Cardiac muscle cell (in vitro differentiated cells and primary cell): ENCODE measurements at regions not wholly inside any gene's neighbourhood (a gene's known extent, or its start where the extent isn't known, plus 50 kb on each side); places are given as distances from the start of the nearest gene placed in this dataset.
"Not testable (repeated sequence)": the region's sequence is repeated elsewhere in the genome, so short reads cannot be mapped to it uniquely, and the experiment has no call there.

ENCODE experiments used
- DNase-seq, 2 donors: peaks; one replicate each; pipeline versions ENCODE4 v3.0.0 to v3.0.0-alpha.2; 2010 to 2017; ENCODE audit warnings: low read depth in 1 of 2, low spot score in 1 of 2
- H3K27ac ChIP-seq: fragments of 200-600 bp; sonication (generic); 2 replicates; pipeline ENCODE4 v1.5.1; 2016
- H3K27me3 ChIP-seq: fragments of 200-600 bp; sonication (generic); 2 replicates; pipeline ENCODE4 v1.6.0; 2016; ENCODE audit warnings: control low read depth
- H3K36me3 ChIP-seq: fragments of 200-600 bp; sonication (generic); 2 replicates; pipeline ENCODE4 v1.5.1; 2016; ENCODE audit warnings: control low read depth
- H3K4me1 ChIP-seq: fragments of 200-600 bp; sonication (generic); 2 replicates; pipeline ENCODE4 v1.8.1; 2017; ENCODE audit warnings: low read depth, mild to moderate bottlenecking, mixed run types
- H3K4me3 ChIP-seq: fragments of 200-600 bp; sonication (generic); 2 replicates; pipeline ENCODE4 v1.5.1; 2016; ENCODE audit warnings: mild to moderate bottlenecking
- H3K9me3 ChIP-seq: fragments of 200-600 bp; sonication (generic); 2 replicates; pipeline ENCODE4 v1.5.1; 2017; ENCODE audit warnings: low read depth, mild to moderate bottlenecking, control low read depth
- CTCF ChIP-seq: IDR thresholded peaks from 2 replicates; pipeline ENCODE4 v1.5.1; 2012; ENCODE audit warnings: low read depth, mild to moderate bottlenecking, low read length

GRCh38 chrY:7359520-7359919 is 448.0 kb upstream of the AMELY start:
- Histone ChIP-seq H3K9me3 (no peaks in the 10 kb centered on the region), H3K27ac (no peak overlapping the region), H3K36me3 (no peaks in the 10 kb centered on the region), H3K4me3 (no peak overlapping the region), H3K27me3 (no peaks in the 10 kb centered on the region), H3K4me1 (no peaks in the 10 kb centered on the region)
- TF ChIP-seq CTCF, result no peak
- DNase-seq, result no peak

- Histone ChIP-seq H3K27ac (no peak overlapping the region), H3K9me3 (no peaks in the 10 kb centered on the region), H3K27me3 (no peaks in the 10 kb centered on the region), H3K36me3 (no peaks in the 10 kb centered on the region), H3K4me3 (no peak overlapping the region), H3K4me1 (no peaks in the 10 kb centered on the region)
- TF ChIP-seq CTCF, result no peak
- peak in 1 of 2 donors; percentile 40 for DNase-seq
Measured at GRCh38 chrY:7358103-7358752, 446.7 kb upstream of the AMELY start.

GRCh38 chrY:7355891-7356290 is 444.3 kb upstream of the AMELY start:
- H3K27ac ChIP-seq, H3K4me3 ChIP-seq, H3K36me3 ChIP-seq, H3K9me3 ChIP-seq, DNase-seq, H3K4me1 ChIP-seq, H3K27me3 ChIP-seq: not testable (repeated sequence)

- Histone ChIP-seq H3K4me3 (no peak overlapping the region), H3K9me3 (no peaks in the 10 kb centered on the region), H3K4me1 (no peaks in the 10 kb centered on the region), H3K27me3 (no peaks in the 10 kb centered on the region), H3K36me3 (no peaks in the 10 kb centered on the region), H3K27ac (no peak overlapping the region)
- DNase-seq, result peak in 1 of 2 donors; percentile 72
- peak; percentile 48 for TF ChIP-seq CTCF
Measured at GRCh38 chrY:7344661-7345060, 433.1 kb upstream of the AMELY start.

GRCh38 chrY:7343261-7343660 is 431.7 kb upstream of the AMELY start:
- no peak overlapping the region for H3K27ac ChIP-seq
- TF ChIP-seq CTCF, result no peak
- H3K4me3 ChIP-seq, result no peak overlapping the region
- no peaks in the 10 kb centered on the region for H3K9me3 ChIP-seq
- no peaks in the 10 kb centered on the region for H3K36me3 ChIP-seq
- H3K4me1 ChIP-seq, result no peaks in the 10 kb centered on the region
- no peaks in the 10 kb centered on the region for H3K27me3 ChIP-seq
- DNase-seq, result no peak

GRCh38 chrY:7342732-7343131 is 431.2 kb upstream of the AMELY start:
- not testable (repeated sequence) for H3K27me3 ChIP-seq, H3K9me3 ChIP-seq, H3K4me3 ChIP-seq, H3K27ac ChIP-seq, H3K4me1 ChIP-seq, H3K36me3 ChIP-seq
- peak in 1 of 2 donors; percentile 65 for DNase-seq
